ENCODE measurements at regions not wholly inside any gene's neighbourhood (a gene's known extent, or its start where the extent isn't known, plus 50 kb on each side); places are given as distances from the start of the nearest gene placed in this dataset.

GRCh38 chrX:150127216-150127615 lies 188.9 kb upstream of the EOLA2 start:
- Histone ChIP-seq H3K27me3 (ENCODE audit: control insufficient read depth, insufficient read depth, low read length) (no peaks in the 10 kb centered on the region), H3K9me3 (ENCODE audit: control insufficient read depth, insufficient read depth, low read length) (no peaks in the 10 kb centered on the region), H3K4me3 (ENCODE audit: low read depth, low read length) (no peak overlapping the region), H3K36me3 (ENCODE audit: control insufficient read depth, insufficient read depth, low read length) (no peaks in the 10 kb centered on the region), H3K9ac (ENCODE audit: low read depth, low read length) (no peak overlapping the region), H3K4me1 (ENCODE audit: control insufficient read depth, insufficient read depth, low read length) (no peaks in the 10 kb centered on the region)

- H3K9me3 ChIP-seq (ENCODE audit: control insufficient read depth, insufficient read depth, low read length): no peaks in the 10 kb centered on the region
- H3K4me3 ChIP-seq (ENCODE audit: low read depth, low read length): no peak overlapping the region
- no peaks in the 10 kb centered on the region for H3K36me3 ChIP-seq (ENCODE audit: control insufficient read depth, insufficient read depth, low read length)
- no peaks in the 10 kb centered on the region for H3K4me1 ChIP-seq (ENCODE audit: control insufficient read depth, insufficient read depth, low read length)
- H3K27me3 ChIP-seq (ENCODE audit: control insufficient read depth, insufficient read depth, low read length): no peaks in the 10 kb centered on the region
- H3K9ac ChIP-seq (ENCODE audit: low read depth, low read length): no peak overlapping the region
Observed at GRCh38 chrX:150143721-150144440, 205.6 kb upstream of the EOLA2 start.

- Histone ChIP-seq H3K4me1 (ENCODE audit: control insufficient read depth, insufficient read depth, low read length) (no peaks in the 10 kb centered on the region), H3K27me3 (ENCODE audit: control insufficient read depth, insufficient read depth, low read length) (no peaks in the 10 kb centered on the region), H3K36me3 (ENCODE audit: control insufficient read depth, insufficient read depth, low read length) (no peaks in the 10 kb centered on the region), H3K9me3 (ENCODE audit: control insufficient read depth, insufficient read depth, low read length) (no peaks in the 10 kb centered on the region), H3K9ac (ENCODE audit: low read depth, low read length) (no peak overlapping the region), H3K4me3 (ENCODE audit: low read depth, low read length) (no peak overlapping the region)
Observed at GRCh38 chrX:150146271-150146896, 208.1 kb upstream of the EOLA2 start.

DNA sequence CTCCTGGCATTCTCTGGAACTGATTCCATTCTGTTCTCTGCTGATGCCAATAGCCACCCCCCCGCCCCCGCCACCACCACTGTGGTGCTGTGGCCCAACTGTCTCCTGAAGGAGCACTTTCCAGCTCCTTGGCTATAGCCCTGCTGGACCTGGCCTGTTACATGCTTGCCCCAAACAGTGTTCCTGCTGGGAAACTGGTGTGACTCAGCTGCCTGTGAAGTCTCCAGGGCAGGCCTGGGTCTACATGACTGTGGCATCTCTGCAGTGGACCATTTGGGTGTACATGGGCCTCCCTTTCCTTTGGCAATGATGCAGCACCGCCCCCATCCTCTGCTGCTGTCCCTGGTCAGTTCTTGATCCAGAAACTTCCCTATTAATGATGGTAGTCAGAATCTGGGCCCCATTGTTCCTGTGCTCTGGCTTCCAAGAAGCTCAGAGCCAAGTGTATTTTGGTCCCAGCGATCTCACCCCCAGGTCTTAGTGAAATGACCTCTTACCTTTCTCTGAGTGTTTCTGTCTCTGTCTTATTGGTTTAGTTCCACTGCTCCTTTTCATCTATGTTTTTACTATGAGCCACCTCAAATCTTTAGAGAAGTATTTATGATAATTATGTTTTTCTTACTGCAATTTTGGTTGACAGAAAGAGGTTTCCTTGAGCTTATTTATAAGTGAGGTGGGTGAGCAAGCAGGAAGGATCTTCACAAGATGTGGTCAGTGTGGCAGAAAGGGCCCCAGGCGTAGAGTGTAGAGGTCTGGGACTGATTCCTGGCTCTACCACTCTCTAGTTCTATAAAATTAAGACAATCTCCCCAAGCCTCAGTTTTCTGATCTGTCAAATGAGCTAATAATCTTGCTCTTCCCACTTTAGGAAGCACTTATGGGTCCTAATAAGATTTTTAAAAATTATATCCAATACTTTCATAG lies 210.7 kb upstream of the EOLA2 start:
- Histone ChIP-seq H3K4me1 (ENCODE audit: control insufficient read depth, insufficient read depth, low read length) (no peaks in the 10 kb centered on the region), H3K4me3 (ENCODE audit: low read depth, low read length) (no peak overlapping the region), H3K36me3 (ENCODE audit: control insufficient read depth, insufficient read depth, low read length) (no peaks in the 10 kb centered on the region)

DNA sequence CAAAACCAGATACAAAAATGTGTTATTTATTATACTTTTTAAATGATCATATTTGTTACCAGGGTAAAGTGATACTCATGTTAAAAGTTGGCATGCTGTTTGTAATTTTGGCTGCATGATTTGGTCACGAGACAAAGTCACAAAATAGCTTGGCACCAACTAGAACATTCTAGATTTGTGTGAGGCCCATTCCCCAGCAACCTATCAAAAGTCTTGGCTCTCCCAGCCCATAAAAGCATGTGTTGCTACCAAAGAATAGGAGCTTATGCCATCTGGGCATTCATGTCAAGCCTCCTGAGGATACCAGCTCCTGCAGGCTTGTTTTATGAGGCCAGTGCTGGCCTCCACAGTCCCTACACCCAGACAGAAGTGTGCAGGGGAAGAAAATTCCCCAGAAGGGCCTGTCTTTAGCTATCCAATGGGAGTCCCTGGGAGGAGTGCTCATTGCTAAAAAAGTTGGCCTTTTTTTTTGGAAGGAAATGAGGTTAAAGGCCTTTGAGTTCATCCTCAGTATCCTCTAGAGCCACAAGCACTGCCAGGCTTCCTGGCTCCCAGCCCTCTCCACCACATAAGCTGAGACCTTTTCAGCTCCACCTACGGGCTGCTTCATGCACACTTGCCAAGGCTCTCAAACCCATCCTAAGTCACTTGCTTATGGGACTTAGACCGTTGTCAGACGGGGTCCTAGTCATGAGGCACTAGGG lies 211.9 kb upstream of the EOLA2 start:
- no peaks in the 10 kb centered on the region for H3K9me3 ChIP-seq (ENCODE audit: control insufficient read depth, insufficient read depth, low read length)
- H3K4me3 ChIP-seq (ENCODE audit: low read depth, low read length): no peak overlapping the region
- no peaks in the 10 kb centered on the region for H3K36me3 ChIP-seq (ENCODE audit: control insufficient read depth, insufficient read depth, low read length)
- H3K4me1 ChIP-seq (ENCODE audit: control insufficient read depth, insufficient read depth, low read length): no peaks in the 10 kb centered on the region
- H3K27me3 ChIP-seq (ENCODE audit: control insufficient read depth, insufficient read depth, low read length): no peaks in the 10 kb centered on the region
- H3K9ac ChIP-seq (ENCODE audit: low read depth, low read length): no peak overlapping the region

More for the DNA sequence above, 210.7 kb upstream of the EOLA2 start:
- Histone ChIP-seq H3K27me3 (ENCODE audit: control insufficient read depth, insufficient read depth, low read length) (no peaks in the 10 kb centered on the region), H3K9ac (ENCODE audit: low read depth, low read length) (no peak overlapping the region), H3K9me3 (ENCODE audit: control insufficient read depth, insufficient read depth, low read length) (no peaks in the 10 kb centered on the region)

DNA sequence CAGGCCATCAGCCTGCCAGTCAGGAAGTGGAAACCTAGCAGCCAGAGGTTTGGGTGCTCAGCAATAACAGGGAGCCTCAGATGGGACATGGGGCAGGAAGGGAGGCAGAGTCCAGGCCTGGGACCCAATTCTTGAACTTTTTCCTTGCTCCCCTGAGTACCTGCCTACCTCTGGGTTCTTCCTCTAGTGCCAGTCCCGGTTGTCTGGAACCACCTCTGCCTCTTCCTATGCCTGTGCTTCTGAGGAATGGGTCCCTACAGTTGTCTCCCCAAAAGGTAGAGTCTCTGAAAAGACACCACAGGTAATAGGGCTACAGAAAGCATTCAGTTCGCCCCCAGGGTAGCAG lies 212.4 kb upstream of the MAMLD1 start:
- Histone ChIP-seq H3K4me1 (ENCODE audit: control insufficient read depth, insufficient read depth, low read length) (no peaks in the 10 kb centered on the region), H3K4me3 (ENCODE audit: low read depth, low read length) (no peak overlapping the region), H3K27me3 (ENCODE audit: control insufficient read depth, insufficient read depth, low read length) (no peaks in the 10 kb centered on the region), H3K36me3 (ENCODE audit: control insufficient read depth, insufficient read depth, low read length) (no peaks in the 10 kb centered on the region), H3K9me3 (ENCODE audit: control insufficient read depth, insufficient read depth, low read length) (no peaks in the 10 kb centered on the region), H3K9ac (ENCODE audit: low read depth, low read length) (no peak overlapping the region)

DNA sequence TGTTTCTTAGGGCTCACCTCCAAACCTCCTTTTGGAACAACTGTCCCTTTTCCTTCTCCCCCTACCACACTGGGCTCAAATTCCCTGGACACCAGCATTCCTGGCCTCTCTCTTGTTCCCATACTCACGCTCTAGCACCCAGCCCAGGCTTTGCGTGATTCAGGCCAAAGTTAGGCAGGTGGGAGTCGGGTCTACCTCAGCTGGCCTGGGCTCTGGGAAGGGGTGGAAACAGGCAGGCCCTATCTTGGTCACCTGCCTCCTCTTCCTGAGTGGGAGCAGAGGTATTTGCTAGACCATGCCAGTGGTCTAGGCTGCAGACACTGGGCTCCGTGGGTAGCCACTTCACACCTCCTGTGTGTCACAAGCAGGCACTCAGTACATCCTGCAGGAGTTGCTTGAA lies 211.1 kb upstream of the MAMLD1 start:
- Histone ChIP-seq H3K9me3 (ENCODE audit: control insufficient read depth, insufficient read depth, low read length) (no peaks in the 10 kb centered on the region), H3K4me1 (ENCODE audit: control insufficient read depth, insufficient read depth, low read length) (no peaks in the 10 kb centered on the region), H3K27me3 (ENCODE audit: control insufficient read depth, insufficient read depth, low read length) (no peaks in the 10 kb centered on the region), H3K9ac (ENCODE audit: low read depth, low read length) (no peak overlapping the region), H3K4me3 (ENCODE audit: low read depth, low read length) (no peak overlapping the region), H3K36me3 (ENCODE audit: control insufficient read depth, insufficient read depth, low read length) (no peaks in the 10 kb centered on the region)

DNA sequence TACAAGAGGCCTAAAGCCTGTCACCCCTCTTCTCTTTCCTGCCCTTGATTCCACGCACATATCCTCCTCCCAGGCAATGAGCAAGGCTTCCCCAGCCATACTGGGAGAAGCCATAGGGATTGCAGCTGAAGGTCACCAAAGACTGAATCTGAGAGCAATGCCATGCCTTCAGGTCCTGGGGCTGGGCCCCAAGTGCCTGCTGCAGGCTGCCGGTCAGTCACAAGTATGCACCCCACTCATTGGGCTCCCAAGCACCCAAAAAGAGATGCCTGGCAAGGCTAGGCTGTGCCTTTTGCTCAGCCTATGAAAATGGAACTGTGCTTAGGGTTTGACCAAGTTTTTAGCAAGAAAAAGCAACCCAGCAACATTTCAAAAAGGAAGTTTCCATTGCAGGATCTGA lies 210.6 kb upstream of the MAMLD1 start:
- H3K9me3 ChIP-seq (ENCODE audit: control insufficient read depth, insufficient read depth, low read length): no peaks in the 10 kb centered on the region
- no peaks in the 10 kb centered on the region for H3K27me3 ChIP-seq (ENCODE audit: control insufficient read depth, insufficient read depth, low read length)
- no peaks in the 10 kb centered on the region for H3K36me3 ChIP-seq (ENCODE audit: control insufficient read depth, insufficient read depth, low read length)
- no peaks in the 10 kb centered on the region for H3K4me1 ChIP-seq (ENCODE audit: control insufficient read depth, insufficient read depth, low read length)
- no peak overlapping the region for H3K4me3 ChIP-seq (ENCODE audit: low read depth, low read length)
- no peak overlapping the region for H3K9ac ChIP-seq (ENCODE audit: low read depth, low read length)

- Histone ChIP-seq H3K9ac (ENCODE audit: low read depth, low read length) (no peak overlapping the region), H3K27me3 (ENCODE audit: control insufficient read depth, insufficient read depth, low read length) (no peaks in the 10 kb centered on the region), H3K9me3 (ENCODE audit: control insufficient read depth, insufficient read depth, low read length) (no peaks in the 10 kb centered on the region), H3K36me3 (ENCODE audit: control insufficient read depth, insufficient read depth, low read length) (no peaks in the 10 kb centered on the region), H3K4me1 (ENCODE audit: control insufficient read depth, insufficient read depth, low read length) (no peaks in the 10 kb centered on the region), H3K4me3 (ENCODE audit: low read depth, low read length) (no peak overlapping the region)
Observed at GRCh38 chrX:150155436-150156035, 207.6 kb upstream of the MAMLD1 start.

- H3K4me1 ChIP-seq (ENCODE audit: control insufficient read depth, insufficient read depth, low read length): no peaks in the 10 kb centered on the region
Observed at GRCh38 chrX:150156615-150157014, 206.5 kb upstream of the MAMLD1 start.

DNA sequence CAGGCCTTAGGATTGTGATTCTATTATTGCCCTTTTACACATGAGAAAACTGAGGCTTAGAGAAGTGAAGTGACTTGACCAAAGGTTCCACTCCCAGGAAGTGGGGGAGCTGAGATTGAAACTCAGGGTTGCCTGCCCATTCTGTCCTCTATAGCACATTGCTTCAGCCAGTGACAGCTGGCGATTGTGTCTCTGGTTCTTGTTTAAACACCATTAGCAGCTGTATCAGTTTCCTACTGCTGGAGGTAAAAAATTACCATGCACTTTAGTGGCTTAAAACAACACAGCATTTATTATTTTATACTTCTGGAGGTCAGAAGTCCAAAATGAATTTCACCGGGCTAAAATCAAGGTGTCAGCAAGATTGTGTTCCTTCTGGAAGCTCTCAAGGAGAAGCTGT lies 205.8 kb upstream of the MAMLD1 start:
- H3K9ac ChIP-seq (ENCODE audit: low read depth, low read length): no peak overlapping the region
- H3K4me1 ChIP-seq (ENCODE audit: control insufficient read depth, insufficient read depth, low read length): no peaks in the 10 kb centered on the region
- H3K36me3 ChIP-seq (ENCODE audit: control insufficient read depth, insufficient read depth, low read length): no peaks in the 10 kb centered on the region
- no peaks in the 10 kb centered on the region for H3K27me3 ChIP-seq (ENCODE audit: control insufficient read depth, insufficient read depth, low read length)
- H3K9me3 ChIP-seq (ENCODE audit: control insufficient read depth, insufficient read depth, low read length): no peaks in the 10 kb centered on the region
- H3K4me3 ChIP-seq (ENCODE audit: low read depth, low read length): no peak overlapping the region

More at GRCh38 chrX:150156615-150157014, 206.5 kb upstream of the MAMLD1 start:
- Histone ChIP-seq H3K36me3 (ENCODE audit: control insufficient read depth, insufficient read depth, low read length) (no peaks in the 10 kb centered on the region), H3K27me3 (ENCODE audit: control insufficient read depth, insufficient read depth, low read length) (no peaks in the 10 kb centered on the region), H3K9me3 (ENCODE audit: control insufficient read depth, insufficient read depth, low read length) (no peaks in the 10 kb centered on the region), H3K4me3 (ENCODE audit: low read depth, low read length) (no peak overlapping the region), H3K9ac (ENCODE audit: low read depth, low read length) (no peak overlapping the region)

Measured in iPS-15b (cell line).